Duodenal mucosa (tissue), 2 donors: ENCODE measurements at regions not wholly inside any gene's neighbourhood (a gene's known extent, or its start where the extent isn't known, plus 50 kb on each side); places are given as distances from the start of the nearest gene placed in this dataset.
"Not testable (repeated sequence)": the region's sequence is repeated elsewhere in the genome, so short reads cannot be mapped to it uniquely, and the experiment has no call there.

Source experiments
- H3K27ac ChIP-seq: one replicate; pipeline ENCODE4 v1.7.0; 2013; ENCODE audit warnings: low read depth, low read length
- H3K27me3 ChIP-seq, 2 donors: one replicate each; pipeline ENCODE4 v1.7.0; 2013; ENCODE audit warnings: low read length in 2 of 2, control low read depth in 1 of 2; ENCODE audit not compliant: insufficient read depth in 2 of 2, control insufficient read depth in 1 of 2
- H3K36me3 ChIP-seq, 2 donors: one replicate each; pipeline ENCODE4 v1.7.0; 2013; ENCODE audit warnings: low read length in 2 of 2, control low read depth in 1 of 2; ENCODE audit not compliant: insufficient read depth in 2 of 2, control insufficient read depth in 1 of 2
- H3K4me1 ChIP-seq, 2 donors: one replicate each; pipeline ENCODE4 v1.7.0; 2013; ENCODE audit warnings: low read length in 2 of 2, control low read depth in 1 of 2; ENCODE audit not compliant: insufficient read depth in 2 of 2, control insufficient read depth in 1 of 2
- H3K4me3 ChIP-seq, 2 donors: one replicate each; pipeline ENCODE4 v1.7.0; 2013; ENCODE audit warnings: low read length in 2 of 2, low read depth in 1 of 2
- H3K9ac ChIP-seq, 2 donors: one replicate each; pipeline ENCODE4 v1.7.0; 2013; ENCODE audit warnings: low read length in 2 of 2, low read depth in 1 of 2
- H3K9me3 ChIP-seq, 2 donors: one replicate each; pipeline ENCODE4 v1.7.0; 2013; ENCODE audit warnings: low read length in 2 of 2, control low read depth in 1 of 2; ENCODE audit not compliant: control insufficient read depth in 1 of 2

- H3K4me3 ChIP-seq: no peak overlapping the region
- no peaks in the 10 kb centered on the region for H3K27me3 ChIP-seq
- H3K9ac ChIP-seq: no peak overlapping the region
- H3K4me1 ChIP-seq: no peaks in the 10 kb centered on the region
- no peaks in the 10 kb centered on the region for H3K9me3 ChIP-seq
- peaks cover 12 to 65% of the 10 kb centered on the region in 2 donors for H3K36me3 ChIP-seq
- no peak overlapping the region for H3K27ac ChIP-seq
Observed at GRCh38 chr21:36223451-36223850, 66.8 kb downstream of the DOP1B start.

DNA sequence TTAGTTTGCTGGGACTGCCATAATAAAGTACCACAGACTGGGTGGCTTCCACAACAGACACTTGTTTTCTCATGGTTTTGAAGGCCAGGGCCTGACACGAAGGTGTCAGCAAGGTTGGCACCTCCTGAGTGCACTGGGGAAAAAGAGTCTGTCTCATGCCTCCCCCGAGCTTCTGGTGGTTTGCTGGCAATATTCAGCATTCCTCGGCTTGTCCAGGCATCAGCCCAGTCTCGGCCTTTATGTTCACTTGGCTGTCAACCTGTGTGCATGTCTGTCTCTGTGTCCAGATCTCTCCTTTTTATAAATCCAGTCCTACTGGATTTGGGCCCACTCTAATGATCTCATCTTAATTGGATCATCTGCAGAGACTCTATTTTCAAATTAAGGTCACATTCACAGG is 72.6 kb downstream of the DOP1B start:
- Histone ChIP-seq H3K4me3 (no peak overlapping the region), H3K27ac (no peak overlapping the region), H3K9ac (no peak overlapping the region), H3K36me3 (peaks cover 26 to 63% of the 10 kb centered on the region in 2 donors), H3K27me3 (no peaks in the 10 kb centered on the region), H3K9me3 (no peaks in the 10 kb centered on the region), H3K4me1 (peaks cover 0 to 3% of the 10 kb centered on the region in 2 donors)

DNA sequence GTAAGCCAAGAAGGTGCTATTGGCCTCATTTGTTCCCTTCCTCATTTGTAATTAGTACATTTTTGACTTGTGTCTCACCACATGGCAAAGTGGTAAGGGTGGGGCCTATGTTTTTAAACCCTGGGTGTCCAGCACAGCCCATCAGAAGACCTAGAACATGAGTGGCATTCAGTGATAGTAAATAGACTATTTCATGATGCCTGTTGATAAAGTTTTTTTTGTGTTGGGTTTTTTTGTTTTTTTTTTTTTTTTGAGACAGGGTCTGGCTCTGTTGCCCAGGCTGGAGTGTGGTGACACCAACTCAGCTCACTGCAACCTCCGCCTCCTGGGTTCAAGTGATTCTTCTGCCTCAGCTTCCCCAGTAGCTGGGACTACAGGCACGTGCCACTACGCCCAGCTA is 74.8 kb downstream of the DOP1B start:
- not testable (repeated sequence) for H3K27me3 ChIP-seq, H3K4me3 ChIP-seq, H3K9me3 ChIP-seq, H3K27ac ChIP-seq, H3K9ac ChIP-seq
- H3K4me1 ChIP-seq: peaks cover 0 to 12% of the 10 kb centered on the region in 2 donors
- peaks cover 23 to 54% of the 10 kb centered on the region in 2 donors for H3K36me3 ChIP-seq

DNA sequence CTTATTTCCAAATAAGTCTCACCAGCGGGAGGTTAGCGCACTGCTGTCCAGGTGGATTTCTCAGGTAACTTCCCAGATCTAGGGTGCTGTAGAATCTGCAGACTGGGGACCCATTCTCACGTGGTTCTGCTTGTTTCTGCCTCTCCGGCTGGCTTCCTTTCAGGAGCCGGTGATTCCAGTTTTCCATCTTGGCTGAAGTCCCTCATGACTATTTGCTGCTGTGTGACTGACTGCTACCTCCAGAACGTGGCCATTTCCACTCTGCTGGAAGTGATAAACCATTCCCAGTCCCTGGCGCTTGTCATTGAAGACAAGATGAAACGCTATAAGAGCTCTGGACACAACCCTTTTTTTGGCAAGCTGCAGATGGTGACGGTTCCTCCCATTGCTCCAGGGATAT is 76.0 kb downstream of the DOP1B start:
- H3K4me3 ChIP-seq: no peak overlapping the region
- H3K9me3 ChIP-seq: no peaks in the 10 kb centered on the region
- peaks cover 28 to 56% of the 10 kb centered on the region in 2 donors for H3K36me3 ChIP-seq
- H3K4me1 ChIP-seq: peaks cover 0 to 12% of the 10 kb centered on the region in 2 donors
- H3K27ac ChIP-seq: no peak overlapping the region
- H3K27me3 ChIP-seq: no peaks in the 10 kb centered on the region
- H3K9ac ChIP-seq: no peak overlapping the region

DNA sequence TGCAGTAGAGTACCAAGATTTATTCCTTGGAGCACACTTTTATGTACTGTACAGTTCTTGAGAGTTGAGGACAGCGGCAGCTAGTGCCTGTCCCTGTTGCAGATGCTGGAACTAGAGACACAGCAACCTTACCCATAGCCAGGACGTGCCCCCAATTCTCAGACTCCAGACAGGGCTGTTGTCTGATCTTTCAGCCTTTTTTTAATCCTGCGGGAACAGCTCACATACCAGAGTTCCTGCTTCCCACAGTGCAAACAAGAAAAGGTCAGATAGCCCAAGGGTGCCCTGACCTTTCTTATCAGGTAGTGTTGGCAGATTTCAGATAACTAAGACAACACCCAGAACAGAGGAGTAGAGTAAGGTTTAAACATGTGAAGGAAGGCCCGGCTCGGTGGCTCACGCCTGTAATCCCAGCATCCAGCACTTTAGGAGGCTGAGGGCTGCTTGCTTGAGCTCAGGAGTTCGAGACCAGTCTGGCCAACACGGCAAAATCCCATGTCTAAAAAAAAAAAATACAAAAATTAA is 78.5 kb downstream of the DOP1B start:
- Histone ChIP-seq H3K27ac (no peak overlapping the region), H3K36me3 (peaks cover 30 to 60% of the 10 kb centered on the region in 2 donors)

DNA sequence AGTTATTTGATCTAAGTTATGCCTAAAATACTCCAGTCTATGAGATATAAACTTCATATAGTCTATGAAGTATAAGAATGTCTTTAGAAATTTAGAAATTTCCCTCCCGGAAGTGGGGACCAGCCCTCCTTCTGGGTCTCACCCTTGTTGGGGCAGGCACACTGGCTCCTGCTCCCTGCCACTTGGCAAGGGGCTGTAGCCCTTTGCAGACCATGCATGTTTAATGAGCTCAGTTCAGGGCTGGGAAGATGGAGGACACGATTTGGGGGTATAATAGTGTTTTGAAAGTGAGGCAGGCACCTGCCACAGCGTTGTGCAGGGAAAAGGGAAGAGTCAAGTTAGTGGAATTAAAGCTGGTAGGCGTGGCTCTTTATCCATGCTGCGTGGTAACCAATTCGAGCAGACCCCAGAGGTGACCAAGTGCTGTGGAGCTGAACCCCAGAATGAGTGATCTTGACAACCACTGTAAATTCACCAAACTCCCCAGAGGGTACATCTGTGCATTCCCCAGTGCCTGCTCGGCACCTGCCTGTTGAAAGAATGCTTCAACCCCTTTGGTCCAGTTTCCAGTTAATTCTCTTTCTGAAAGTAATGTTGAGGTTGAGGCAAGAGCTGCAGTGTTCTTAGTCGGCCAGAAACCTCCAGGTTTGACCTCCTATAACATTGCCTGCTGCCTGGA is 79.6 kb downstream of the DOP1B start:
- no peaks in the 10 kb centered on the region for H3K27me3 ChIP-seq
- peaks cover 0 to 12% of the 10 kb centered on the region in 2 donors for H3K4me1 ChIP-seq
- H3K36me3 ChIP-seq: peaks cover 24 to 50% of the 10 kb centered on the region in 2 donors
- H3K9ac ChIP-seq: no peak overlapping the region
- H3K27ac ChIP-seq: no peak overlapping the region
- no peak overlapping the region for H3K4me3 ChIP-seq
- no peaks in the 10 kb centered on the region for H3K9me3 ChIP-seq

More for the DNA sequence above, 78.5 kb downstream of the DOP1B start:
- H3K27me3 ChIP-seq: no peaks in the 10 kb centered on the region
- no peaks in the 10 kb centered on the region for H3K9me3 ChIP-seq
- H3K4me1 ChIP-seq: peaks cover 0 to 12% of the 10 kb centered on the region in 2 donors
- H3K4me3 ChIP-seq: no peak overlapping the region
- H3K9ac ChIP-seq: no peak overlapping the region

DNA sequence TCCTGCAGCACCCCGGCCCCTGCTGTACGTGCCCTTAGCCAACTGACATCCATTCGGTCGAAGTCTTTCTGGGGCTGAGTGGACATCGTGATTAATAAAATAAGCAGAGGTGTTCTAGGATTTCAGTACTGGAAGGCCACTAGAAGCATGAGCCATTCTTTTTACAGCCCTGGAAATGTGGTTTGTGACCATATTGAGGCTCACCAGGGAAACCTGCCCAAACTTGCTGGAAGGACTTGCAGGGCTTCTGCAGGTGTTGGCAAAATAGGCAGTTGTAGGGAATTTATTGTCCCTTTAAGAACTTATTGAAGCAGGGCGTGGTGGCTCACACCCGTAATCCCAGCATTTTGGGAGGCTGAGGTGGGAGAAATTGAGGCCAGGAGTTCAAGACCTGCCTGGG is 80.8 kb downstream of the DOP1B start:
- peaks cover 21 to 45% of the 10 kb centered on the region in 2 donors for H3K36me3 ChIP-seq
- no peak overlapping the region for H3K4me3 ChIP-seq
- H3K27me3 ChIP-seq: no peaks in the 10 kb centered on the region
- H3K9ac ChIP-seq: no peak overlapping the region
- no peaks in the 10 kb centered on the region for H3K9me3 ChIP-seq
- peaks cover 0 to 12% of the 10 kb centered on the region in 2 donors for H3K4me1 ChIP-seq
- no peak overlapping the region for H3K27ac ChIP-seq

DNA sequence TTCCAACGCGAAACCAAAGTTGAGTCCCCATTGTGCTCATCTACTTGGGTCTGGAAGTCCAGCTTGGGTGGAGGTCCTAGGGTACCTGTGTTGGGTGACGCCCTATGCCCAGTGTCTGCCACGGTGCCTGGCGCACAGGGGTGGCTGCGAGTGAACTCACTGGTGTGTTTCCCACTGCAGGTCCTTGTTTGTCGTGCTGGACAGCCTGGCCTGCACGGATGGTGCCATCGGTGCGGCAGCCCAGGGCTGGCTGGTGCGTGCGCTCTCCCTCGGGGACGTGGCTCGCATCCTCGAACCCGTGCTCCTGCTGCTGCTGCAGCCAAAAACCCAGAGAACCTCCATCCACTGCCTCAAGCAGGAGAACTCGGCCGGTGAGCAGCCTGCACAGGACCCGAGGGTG is 80.4 kb upstream of the MORC3 start:
- Histone ChIP-seq H3K9me3 (no peaks in the 10 kb centered on the region), H3K4me1 (peaks cover 0 to 6% of the 10 kb centered on the region in 2 donors), H3K27me3 (no peaks in the 10 kb centered on the region), H3K27ac (no peak overlapping the region), H3K36me3 (peaks cover 15 to 34% of the 10 kb centered on the region in 2 donors), H3K4me3 (no peak overlapping the region), H3K9ac (no peak overlapping the region)

DNA sequence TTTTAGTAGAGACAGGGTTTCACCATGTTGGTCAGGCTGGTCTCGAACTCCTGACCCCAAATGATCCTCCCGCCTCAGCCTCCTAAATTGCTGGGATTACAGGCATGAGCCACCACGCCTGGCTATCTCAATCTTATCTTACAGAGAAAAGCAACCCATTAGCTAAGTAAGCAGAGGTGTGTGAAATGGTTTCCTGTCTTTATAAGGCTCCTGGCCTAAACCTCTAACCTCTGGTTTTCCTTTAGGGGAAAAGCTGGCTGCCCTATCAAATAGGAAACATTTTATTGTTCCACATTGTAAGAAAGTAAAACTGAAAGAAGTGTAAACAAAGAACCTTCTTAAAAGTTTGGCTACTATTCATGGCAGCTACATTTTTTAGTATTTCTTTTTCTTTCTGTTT is 78.3 kb upstream of the MORC3 start:
- H3K9me3 ChIP-seq: no peaks in the 10 kb centered on the region
- no peak overlapping the region for H3K27ac ChIP-seq
- no peak overlapping the region for H3K9ac ChIP-seq
- H3K27me3 ChIP-seq: no peaks in the 10 kb centered on the region
- peaks cover 0 to 3% of the 10 kb centered on the region in 2 donors for H3K4me1 ChIP-seq
- no peak overlapping the region for H3K4me3 ChIP-seq
- peaks cover 30 to 50% of the 10 kb centered on the region in 2 donors for H3K36me3 ChIP-seq

DNA sequence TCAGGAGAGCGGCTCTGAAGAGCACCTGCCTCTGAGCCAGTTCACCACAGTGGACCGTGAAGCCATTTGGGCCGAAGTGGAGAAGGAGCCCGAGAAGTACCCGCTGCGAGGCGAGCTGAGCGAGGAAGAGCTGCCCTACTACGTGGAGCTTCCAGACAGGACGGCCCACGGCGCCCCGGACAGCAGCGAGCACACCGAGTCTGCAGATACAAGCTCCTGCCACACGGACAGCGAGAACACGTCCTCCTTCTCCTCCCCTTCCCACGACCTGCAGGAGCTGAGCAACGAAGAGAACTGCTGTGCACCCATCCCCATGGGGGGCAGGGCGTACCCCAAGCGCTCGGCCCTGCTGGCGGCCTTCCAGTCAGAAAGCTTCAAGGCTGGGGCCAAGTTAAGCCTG is 74.9 kb upstream of the MORC3 start:
- Histone ChIP-seq H3K9ac (no peak overlapping the region), H3K9me3 (no peaks in the 10 kb centered on the region), H3K4me1 (peaks cover 0 to 3% of the 10 kb centered on the region in 2 donors), H3K4me3 (no peak overlapping the region), H3K36me3 (peaks cover 39 to 52% of the 10 kb centered on the region in 2 donors), H3K27me3 (no peaks in the 10 kb centered on the region), H3K27ac (no peak overlapping the region)
